RWPE2 (cell line): ENCODE measurements at regions not wholly inside any gene's neighbourhood (a gene's known extent, or its start where the extent isn't known, plus 50 kb on each side); places are given as distances from the start of the nearest gene placed in this dataset.

Source experiments
- ATAC-seq: fragments of 200-7000 bp; cut with Tn5 transposase; 3 replicates; pipeline ENCODE4 v1.9.1; 2021; ENCODE audit warnings: low read depth
- DNase-seq: peaks from one replicate; pipeline ENCODE4 v3.0.0-alpha.2; 2020; ENCODE audit warnings: low spot score
- H3K27ac ChIP-seq: fragments of 450-650 bp; 2 replicates; pipeline ENCODE4 v1.5.1; 2017; ENCODE audit warnings: mild to moderate bottlenecking; ENCODE audit not compliant: poor library complexity, severe bottlenecking
- H3K27me3 ChIP-seq: fragments of 250-450 bp; sonication (Bioruptor Pico); 2 replicates; pipeline ENCODE4 v1.5.1; 2021; ENCODE audit warnings: mild to moderate bottlenecking, moderate library complexity; ENCODE audit not compliant: insufficient read depth, poor library complexity, severe bottlenecking
- H3K36me3 ChIP-seq: fragments of 250-450 bp; sonication (Bioruptor Pico); 2 replicates; pipeline ENCODE4 v1.5.1; 2020; ENCODE audit warnings: low read depth, mild to moderate bottlenecking, moderate library complexity
- H3K4me1 ChIP-seq: fragments of 250-450 bp; sonication (Bioruptor Pico); 2 replicates; pipeline ENCODE4 v1.5.1; 2021; ENCODE audit warnings: mild to moderate bottlenecking, moderate library complexity; ENCODE audit not compliant: insufficient read depth, poor library complexity, severe bottlenecking
- H3K4me3 ChIP-seq: fragments of 250-450 bp; sonication (Bioruptor Pico); 2 replicates; pipeline ENCODE4 v1.5.1; 2021; ENCODE audit warnings: mild to moderate bottlenecking, moderate library complexity; ENCODE audit not compliant: severe bottlenecking
- H3K9me3 ChIP-seq: fragments of 250-450 bp; sonication (Bioruptor Pico); 2 replicates; pipeline ENCODE4 v1.5.1; 2021; ENCODE audit warnings: mild to moderate bottlenecking, moderate library complexity; ENCODE audit not compliant: severe bottlenecking
- CTCF ChIP-seq: fragments of 450-650 bp; IDR thresholded peaks from one replicate; pipeline ENCODE4 v1.5.1; 2017; ENCODE audit warnings: mild to moderate bottlenecking, moderate library complexity; ENCODE audit not compliant: poor library complexity, severe bottlenecking

- Histone ChIP-seq H3K36me3 (no peaks in the 10 kb centered on the region), H3K4me3 (no peak overlapping the region), H3K27me3 (no peaks in the 10 kb centered on the region), H3K9me3 (no peaks in the 10 kb centered on the region), H3K27ac (no peak overlapping the region), H3K4me1 (peaks cover 4% of the 10 kb centered on the region)
- DNase-seq, result no peak
- ATAC-seq, result no peak
- TF ChIP-seq CTCF, result no peak
Observed at GRCh38 chrX:19172741-19173140, 50.5 kb upstream of the ADGRG2 start.

GRCh38 chrX:19174401-19175025 is 52.2 kb upstream of the ADGRG2 start:
- no peaks in the 10 kb centered on the region for H3K9me3 ChIP-seq
- H3K36me3 ChIP-seq, result no peaks in the 10 kb centered on the region
- peaks cover 4% of the 10 kb centered on the region for H3K4me1 ChIP-seq
- peak; percentile 99 for ATAC-seq
- peak; percentile 59 for DNase-seq
- no peak for TF ChIP-seq CTCF
- H3K27me3 ChIP-seq, result no peaks in the 10 kb centered on the region
- peak overlapping the region; percentile 47 for H3K27ac ChIP-seq
- H3K4me3 ChIP-seq, result no peak overlapping the region

- no peaks in the 10 kb centered on the region for H3K36me3 ChIP-seq
- no peaks in the 10 kb centered on the region for H3K9me3 ChIP-seq
- DNase-seq, result no peak
- no peaks in the 10 kb centered on the region for H3K27me3 ChIP-seq
- ATAC-seq, result no peak
- peaks cover 4% of the 10 kb centered on the region for H3K4me1 ChIP-seq
- no peak for TF ChIP-seq CTCF
- H3K4me3 ChIP-seq, result no peak overlapping the region
- H3K27ac ChIP-seq, result no peak overlapping the region
Observed at GRCh38 chrX:19176901-19177630, 54.8 kb upstream of the ADGRG2 start.

DNA sequence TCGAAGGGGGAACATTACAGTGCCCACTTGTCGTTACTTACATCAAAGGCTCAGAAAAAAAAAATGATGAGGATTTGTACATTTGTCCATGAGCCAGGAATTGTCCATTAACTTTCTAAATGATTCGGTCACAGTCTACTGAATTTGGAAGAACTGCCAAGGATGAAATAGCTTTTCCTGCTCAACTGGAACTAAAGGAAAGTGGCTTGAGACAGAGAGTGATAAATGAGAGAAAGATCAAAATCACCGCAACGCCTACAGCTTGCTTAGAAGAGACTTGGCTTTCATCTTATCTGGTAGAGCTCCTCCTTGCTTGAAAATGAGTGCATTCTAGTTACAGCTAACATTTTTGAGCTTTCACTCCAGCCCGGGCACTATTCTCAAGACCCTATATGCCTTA is 55.5 kb upstream of the ADGRG2 start:
- no peaks in the 10 kb centered on the region for H3K36me3 ChIP-seq
- no peaks in the 10 kb centered on the region for H3K27me3 ChIP-seq
- H3K27ac ChIP-seq, result no peak overlapping the region
- H3K4me1 ChIP-seq, result peaks cover 4% of the 10 kb centered on the region
- no peak for TF ChIP-seq CTCF
- ATAC-seq (no peak), DNase-seq (no peak)
- no peaks in the 10 kb centered on the region for H3K9me3 ChIP-seq
- no peak overlapping the region for H3K4me3 ChIP-seq

DNA sequence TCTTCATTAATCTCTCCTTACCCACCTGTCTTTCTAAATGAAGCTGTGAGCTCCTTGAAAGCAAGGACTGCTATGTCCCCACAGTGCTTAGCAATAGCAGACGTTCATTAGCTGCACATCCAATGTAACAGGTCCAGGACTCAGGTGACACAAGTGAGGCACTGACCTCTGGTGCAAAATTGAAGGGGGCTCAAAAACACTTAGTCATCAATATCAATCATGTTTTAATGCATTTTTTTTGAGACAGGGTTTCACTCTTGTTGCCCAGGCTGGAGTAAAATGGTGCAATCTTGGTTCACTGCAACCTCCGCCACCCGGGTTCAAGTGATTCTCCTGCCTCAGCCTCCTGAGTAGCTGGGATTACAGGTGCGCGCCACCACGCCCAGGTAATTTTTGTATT is 56.1 kb upstream of the ADGRG2 start:
- no peaks in the 10 kb centered on the region for H3K9me3 ChIP-seq
- no peaks in the 10 kb centered on the region for H3K27me3 ChIP-seq
- ATAC-seq, result no peak
- no peak overlapping the region for H3K4me3 ChIP-seq
- no peak overlapping the region for H3K27ac ChIP-seq
- no peak for TF ChIP-seq CTCF
- DNase-seq, result no peak
- no peaks in the 10 kb centered on the region for H3K36me3 ChIP-seq
- H3K4me1 ChIP-seq, result peaks cover 4% of the 10 kb centered on the region
